Breast epithelium (tissue), 3 donors: ENCODE measurements at regions not wholly inside any gene's neighbourhood (a gene's known extent, or its start where the extent isn't known, plus 50 kb on each side); places are given as distances from the start of the nearest gene placed in this dataset.

ENCODE experiments used
- POLR2AphosphoS5 ChIP-seq, 3 donors: sonication (generic); formaldehyde crosslinking; IDR thresholded peaks; one replicate each; pipeline ENCODE4 v1.6.1; 2017; ENCODE audit warnings: antibody characterized with exemption in 3 of 3
- TF ChIP-seq, protein P1 (sequence below), 3 donors: fragments of 450-650 bp; IDR thresholded peaks; one replicate each; pipeline ENCODE4 v1.5.1; 2016 to 2017; ENCODE audit warnings: antibody characterized with exemption in 3 of 3, mild to moderate bottlenecking in 3 of 3, moderate library complexity in 3 of 3

DNA sequence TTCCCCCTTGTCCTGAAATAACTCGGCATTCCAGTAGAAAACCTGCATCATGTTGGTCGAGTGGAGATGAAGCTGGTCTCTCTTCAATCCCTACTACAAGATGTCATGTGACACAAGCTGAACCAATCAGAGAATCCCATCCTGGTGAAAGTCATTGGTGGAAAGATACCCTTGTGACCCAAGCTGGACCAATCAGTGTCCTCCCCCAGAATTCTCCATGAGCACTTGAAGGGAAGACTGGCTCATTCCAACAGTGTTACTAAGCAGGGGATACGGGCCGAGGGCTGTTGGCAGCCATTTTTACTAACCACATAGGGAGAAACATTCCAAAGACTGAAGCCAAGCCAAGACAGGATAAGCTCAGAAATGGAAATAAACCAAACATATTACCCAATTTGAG is 298.3 kb downstream of the ICOS start:
- TF ChIP-seq, protein P1, sequence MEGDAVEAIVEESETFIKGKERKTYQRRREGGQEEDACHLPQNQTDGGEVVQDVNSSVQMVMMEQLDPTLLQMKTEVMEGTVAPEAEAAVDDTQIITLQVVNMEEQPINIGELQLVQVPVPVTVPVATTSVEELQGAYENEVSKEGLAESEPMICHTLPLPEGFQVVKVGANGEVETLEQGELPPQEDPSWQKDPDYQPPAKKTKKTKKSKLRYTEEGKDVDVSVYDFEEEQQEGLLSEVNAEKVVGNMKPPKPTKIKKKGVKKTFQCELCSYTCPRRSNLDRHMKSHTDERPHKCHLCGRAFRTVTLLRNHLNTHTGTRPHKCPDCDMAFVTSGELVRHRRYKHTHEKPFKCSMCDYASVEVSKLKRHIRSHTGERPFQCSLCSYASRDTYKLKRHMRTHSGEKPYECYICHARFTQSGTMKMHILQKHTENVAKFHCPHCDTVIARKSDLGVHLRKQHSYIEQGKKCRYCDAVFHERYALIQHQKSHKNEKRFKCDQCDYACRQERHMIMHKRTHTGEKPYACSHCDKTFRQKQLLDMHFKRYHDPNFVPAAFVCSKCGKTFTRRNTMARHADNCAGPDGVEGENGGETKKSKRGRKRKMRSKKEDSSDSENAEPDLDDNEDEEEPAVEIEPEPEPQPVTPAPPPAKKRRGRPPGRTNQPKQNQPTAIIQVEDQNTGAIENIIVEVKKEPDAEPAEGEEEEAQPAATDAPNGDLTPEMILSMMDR (IDR thresholded peaks at IDR 0.05): no peak
- TF ChIP-seq POLR2AphosphoS5 (IDR thresholded peaks at IDR 0.05): no peak
